Limb (tissue), 2 donors: ENCODE measurements at regions not wholly inside any gene's neighbourhood (a gene's known extent, or its start where the extent isn't known, plus 50 kb on each side); places are given as distances from the start of the nearest gene placed in this dataset.
"Not testable (repeated sequence)": the region's sequence is repeated elsewhere in the genome, so short reads cannot be mapped to it uniquely, and the experiment has no call there.

Source experiments
- DNase-seq, 2 donors: peaks; one replicate each; pipeline ENCODE4 v3.0.0-alpha.2; 2016; ENCODE audit errors: extremely low spot score in 2 of 2

GRCh38 chr14:105709281-105710118 is 183.1 kb downstream of the TMEM121 start:
- no peak for DNase-seq

DNA sequence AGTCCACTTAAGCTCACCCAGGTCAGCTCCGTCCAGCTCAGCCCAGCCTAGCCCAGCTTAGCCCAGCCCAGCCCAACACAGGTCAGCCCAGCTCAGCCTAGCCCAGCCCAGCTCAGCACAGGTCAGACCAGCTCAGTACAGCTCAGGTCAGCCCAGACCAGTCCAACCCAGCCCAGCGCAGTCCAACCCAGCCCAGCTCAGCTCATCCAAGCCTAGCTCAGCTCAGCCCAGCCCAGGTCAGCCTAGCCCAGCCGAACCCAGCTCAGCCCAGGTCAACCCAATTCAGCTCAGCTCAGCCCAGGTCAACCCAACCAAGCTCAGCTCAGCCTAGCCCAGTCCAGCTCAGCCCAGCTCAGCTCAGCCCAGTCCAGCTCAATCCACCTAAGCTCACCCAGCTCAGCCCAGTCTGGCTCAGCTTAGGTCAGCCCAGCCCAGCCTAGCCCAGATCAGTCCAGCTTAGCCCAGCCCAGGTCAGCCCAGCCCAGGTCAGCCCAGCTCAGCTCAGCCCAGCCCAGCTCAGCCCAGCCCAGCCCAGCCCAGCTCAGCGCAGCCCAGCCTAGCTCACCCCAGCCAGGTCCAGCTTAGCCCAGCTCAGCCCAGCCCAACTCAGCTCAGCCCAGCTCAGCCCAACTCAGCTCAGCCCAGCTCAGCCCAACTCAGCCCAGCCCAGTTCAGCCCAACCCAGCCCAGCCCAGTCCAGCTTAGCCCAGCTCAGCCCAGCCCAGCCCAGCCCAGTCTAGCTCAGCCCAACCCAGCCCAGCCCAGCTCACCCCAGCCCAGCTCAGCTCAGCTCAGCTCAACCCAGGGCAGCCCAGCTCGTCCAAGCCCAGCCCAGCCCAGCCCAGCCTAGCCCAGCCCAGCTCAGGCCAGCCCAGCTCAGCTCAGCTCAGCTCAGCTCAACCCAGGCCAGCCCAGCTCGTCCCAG is 184.0 kb downstream of the TMEM121 start:
- DNase-seq, result no peak

- no peak for DNase-seq
Measured at GRCh38 chr14:105711044-105711620, 184.7 kb downstream of the TMEM121 start.

GRCh38 chr14:105711841-105712460 is 185.6 kb downstream of the TMEM121 start:
- no peak for DNase-seq

DNA sequence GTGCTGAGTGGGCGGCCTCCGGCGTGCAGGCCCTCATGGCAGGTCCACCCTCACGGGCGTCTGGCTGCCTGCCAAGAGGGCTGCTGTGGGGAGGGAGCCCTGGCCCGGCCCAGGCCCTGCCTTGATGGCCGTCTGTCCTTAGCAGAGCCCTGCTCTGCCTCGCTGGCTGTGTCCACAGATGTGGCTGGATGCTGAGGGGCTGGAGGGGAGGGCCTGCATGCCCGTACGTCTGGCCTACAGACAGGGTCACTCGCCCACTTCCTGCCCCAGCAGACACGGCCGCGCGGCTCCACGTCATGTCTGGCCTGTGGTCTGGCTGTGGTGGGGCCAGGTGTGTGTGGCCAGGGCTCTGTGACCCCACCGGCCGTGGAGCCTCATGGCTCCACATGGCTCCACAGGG is 186.3 kb downstream of the TMEM121 start:
- not testable (repeated sequence) for DNase-seq

- DNase-seq, result not testable (repeated sequence)
Measured at GRCh38 chr14:105713160-105713559, 186.8 kb downstream of the TMEM121 start.

DNA sequence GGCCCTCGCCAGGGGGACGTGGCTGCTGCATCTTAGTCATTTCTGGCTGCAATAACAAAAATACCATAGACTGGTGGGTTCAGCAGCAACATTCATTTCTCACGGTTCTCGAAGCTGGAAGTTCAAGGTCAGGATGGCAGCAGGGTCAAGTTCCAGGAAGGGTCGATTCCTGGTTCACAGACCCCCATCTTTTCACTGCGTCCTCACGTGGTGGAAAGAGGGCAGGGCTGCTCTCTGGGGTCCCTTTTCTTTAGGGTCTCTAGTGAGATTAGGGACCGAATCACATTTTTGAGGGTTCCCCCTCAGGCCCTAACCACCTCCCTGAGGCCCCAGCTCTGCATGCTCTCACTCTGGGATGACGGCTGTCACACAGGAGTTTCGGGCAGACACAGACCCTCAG is 187.5 kb downstream of the TMEM121 start:
- DNase-seq, result not testable (repeated sequence)

GRCh38 chr14:105718787-105719186 is 192.4 kb downstream of the TMEM121 start:
- DNase-seq, result not testable (repeated sequence)

- not testable (repeated sequence) for DNase-seq
Measured at GRCh38 chr14:105720106-105720505, 193.7 kb downstream of the TMEM121 start.

GRCh38 chr14:105720852-105721601 is 194.6 kb downstream of the TMEM121 start:
- not testable (repeated sequence) for DNase-seq

GRCh38 chr14:105721602-105721970 is 195.2 kb downstream of the TMEM121 start:
- DNase-seq, result not testable (repeated sequence)

DNA sequence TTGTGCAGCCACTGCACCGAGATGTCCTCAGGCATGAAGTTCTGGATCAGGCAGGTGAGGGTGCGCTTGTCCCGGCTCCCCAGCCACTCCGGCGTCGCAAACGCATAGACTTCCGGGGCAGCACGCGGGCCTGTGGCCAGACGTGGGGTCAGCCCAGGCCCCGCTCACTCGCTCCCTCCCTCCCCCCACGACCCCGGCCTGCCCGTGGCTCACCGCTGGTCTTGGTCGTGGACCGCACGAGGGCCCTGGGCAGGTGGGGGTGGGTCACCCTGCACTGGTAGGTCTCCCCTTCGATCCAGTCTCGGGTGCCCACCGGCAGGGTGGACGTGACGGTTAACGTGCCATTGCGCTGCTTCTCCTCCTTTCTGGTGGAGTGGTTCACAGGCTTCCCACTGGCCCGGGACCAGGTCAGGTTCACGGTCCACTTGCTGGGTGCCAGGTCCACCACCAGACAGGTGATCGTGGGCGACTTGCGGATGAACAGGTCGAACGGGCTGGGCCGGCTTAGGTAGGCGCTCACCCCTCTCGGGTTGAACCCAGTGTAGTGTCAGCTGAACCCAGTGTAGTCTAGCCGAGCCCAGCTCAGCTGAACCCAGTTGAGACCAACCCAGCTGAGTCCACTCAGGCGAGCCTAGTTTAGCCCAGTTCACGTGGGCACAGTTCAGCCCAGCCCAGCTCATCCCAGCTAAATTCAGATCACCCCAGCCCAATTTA is 195.8 kb downstream of the TMEM121 start:
- DNase-seq, result not testable (repeated sequence)

DNA sequence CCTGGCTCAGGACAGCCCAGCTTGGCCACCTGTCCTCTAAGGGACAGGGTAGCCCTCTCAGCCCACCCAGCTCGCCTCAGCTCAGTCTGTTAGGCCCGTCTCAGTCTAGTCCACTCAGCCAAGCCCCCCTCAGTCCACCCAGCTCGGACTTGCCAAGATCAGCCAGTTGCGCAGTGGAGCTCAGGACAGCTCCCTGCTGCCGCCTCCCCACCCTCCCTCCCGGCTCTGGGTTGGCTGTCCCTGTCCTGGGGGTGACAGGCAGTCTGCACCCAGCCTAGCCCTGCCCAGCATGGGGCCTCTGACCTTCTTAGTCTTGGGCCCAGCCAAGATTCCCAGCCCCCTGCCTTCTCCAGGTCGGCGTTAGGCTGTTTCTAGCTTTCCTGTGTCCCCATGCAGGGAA is 196.9 kb downstream of the TMEM121 start:
- DNase-seq, result not testable (repeated sequence)

DNA sequence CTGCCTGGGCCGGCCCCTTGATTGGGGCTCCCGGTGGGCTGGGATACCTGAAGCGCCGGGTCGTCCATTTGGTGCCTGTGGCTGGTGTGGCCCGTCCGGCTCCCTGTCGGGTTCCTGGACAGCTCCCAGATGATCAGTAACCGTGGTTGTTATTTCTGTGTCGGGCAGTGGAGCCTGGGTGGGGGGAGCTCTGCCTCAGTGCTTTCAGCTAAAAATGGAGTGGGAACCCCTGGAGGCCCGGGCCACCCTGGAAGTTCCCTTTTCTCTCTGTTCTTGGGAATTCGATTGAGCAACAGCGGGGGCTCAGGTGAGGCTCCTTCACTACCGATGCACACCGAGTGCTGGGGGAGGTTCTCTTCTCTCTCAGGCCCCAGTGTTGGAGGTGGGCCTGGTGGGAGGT is 197.4 kb downstream of the TMEM121 start:
- not testable (repeated sequence) for DNase-seq

DNA sequence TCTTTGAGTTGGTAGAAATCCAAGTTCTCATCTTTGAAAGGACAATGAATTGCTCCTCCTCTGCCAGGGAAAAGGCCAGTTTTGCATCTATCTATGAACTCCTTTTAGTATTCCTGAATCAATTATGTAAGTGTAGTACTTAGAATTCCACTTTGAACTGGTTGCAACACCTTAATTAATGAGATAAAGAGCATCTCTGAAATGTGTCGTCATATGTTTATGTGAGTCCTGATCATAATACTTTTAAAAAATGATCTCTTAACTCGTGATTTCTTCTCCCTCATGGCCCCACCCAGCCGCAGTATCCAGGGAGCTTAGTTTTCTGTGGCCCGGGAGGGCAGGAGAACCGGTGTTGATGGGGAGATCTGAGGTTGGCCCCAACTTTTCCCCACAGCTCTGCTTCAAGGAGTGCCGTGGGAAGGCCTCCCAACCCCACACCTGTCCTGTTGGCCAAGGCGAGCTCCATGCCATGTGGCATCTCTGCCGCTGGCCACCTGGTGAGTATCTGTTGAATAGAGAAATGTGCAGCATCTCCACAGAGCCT is 203.5 kb downstream of the TMEM121 start:
- not testable (repeated sequence) for DNase-seq

DNA sequence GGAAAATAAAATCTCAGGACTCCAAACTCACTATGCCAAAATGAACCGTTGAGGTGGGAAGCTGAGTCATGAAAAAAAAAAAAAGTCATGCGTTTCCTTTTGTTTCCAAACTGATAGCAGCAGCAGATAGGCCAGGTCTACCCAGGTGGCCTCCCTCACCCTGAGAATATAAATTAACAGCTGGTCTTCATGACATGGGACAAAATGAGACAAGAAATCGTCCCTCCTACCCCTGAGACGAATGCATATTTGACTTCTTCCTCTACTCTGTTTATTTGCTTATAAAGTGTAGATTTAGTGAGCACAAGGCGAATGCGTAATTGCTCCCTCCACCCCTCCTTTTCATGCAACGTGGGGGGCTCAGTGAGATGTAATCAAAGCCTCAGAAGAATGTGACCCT is 204.3 kb downstream of the TMEM121 start:
- not testable (repeated sequence) for DNase-seq

DNA sequence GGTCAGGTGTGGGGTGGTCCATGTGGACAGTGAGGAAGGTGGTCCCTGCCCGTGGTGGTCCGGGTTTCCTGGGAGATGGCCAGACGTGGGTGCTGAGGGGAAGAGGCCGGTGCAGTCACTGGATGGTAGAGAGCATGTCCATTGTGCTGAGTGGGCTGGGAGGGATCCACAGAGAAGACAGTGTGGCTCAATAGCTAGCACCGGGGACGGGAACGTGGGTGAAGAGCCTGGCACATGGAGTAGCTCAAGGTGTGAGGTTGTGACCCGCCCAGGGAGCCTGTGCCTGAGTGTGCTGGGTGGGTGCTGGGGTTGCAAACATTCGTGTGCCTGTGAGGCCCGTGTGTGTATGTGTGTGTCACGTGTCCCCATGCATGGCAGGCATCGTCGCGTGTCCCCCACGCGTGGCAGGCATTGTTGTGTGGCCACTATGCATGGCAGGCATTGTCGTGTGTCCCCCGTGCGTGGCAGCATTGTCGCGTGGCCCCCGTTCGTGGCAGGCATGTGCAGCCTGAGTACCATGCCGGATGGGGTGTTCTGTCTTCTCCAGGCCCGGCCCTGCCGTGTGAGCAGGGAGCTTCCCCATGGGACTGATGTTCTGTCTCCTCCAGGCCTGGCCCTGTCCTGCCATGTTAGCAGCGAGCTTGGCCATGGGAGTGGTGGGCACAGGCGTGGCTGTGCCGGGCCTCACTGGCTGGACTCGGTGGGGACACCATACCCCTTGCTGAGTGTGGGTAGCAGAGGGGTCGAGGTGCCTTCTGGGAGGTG is 205.0 kb downstream of the TMEM121 start:
- DNase-seq, result not testable (repeated sequence)

DNA sequence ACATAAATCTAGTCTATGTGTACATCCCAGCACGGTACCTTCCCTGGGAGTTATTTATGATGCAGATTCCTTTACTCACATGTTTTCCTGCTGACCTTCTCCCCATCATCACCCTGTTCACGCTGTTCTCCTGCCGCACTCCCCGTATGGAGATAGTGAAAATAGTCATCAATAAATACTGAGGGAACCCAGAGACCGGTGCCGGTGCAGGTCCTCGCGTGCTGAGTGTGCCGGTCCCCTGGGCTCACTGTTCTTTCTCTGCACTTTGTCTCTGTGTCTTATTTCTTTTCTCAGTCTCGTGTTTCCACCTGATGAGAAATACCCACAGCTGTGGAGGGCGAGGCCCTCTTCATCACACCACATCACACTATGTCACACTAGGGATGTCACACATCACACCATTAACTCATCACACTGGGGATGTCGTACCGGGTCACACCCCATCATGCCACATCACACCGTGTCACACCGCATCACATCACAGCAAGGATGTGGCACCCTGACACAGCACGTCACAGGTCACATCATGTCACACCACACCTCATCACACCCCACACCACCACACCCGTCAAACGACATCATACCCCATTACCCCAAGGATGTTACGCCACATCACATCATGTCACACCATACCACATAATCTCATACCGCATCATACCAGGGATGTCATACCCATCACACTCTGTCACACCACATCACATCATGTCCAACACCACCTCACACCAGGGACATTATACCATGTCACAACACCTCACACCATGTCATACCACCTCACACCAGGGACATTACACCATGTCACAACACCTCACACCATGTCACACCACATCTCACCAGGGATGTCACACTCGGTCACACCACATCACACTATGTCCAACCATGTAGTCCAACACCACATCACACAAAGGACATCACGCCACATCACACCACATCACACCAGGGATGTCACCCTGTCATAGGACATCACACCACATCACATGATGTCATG is 207.0 kb downstream of the TMEM121 start:
- no peak for DNase-seq
